HuH-7.5 (cell line): ENCODE measurements at regions not wholly inside any gene's neighbourhood (a gene's known extent, or its start where the extent isn't known, plus 50 kb on each side); places are given as distances from the start of the nearest gene placed in this dataset.

Experiments used
- DNase-seq: peaks from one replicate; pipeline ENCODE4 v3.0.0; 2011; ENCODE audit warnings: low spot score

DNA sequence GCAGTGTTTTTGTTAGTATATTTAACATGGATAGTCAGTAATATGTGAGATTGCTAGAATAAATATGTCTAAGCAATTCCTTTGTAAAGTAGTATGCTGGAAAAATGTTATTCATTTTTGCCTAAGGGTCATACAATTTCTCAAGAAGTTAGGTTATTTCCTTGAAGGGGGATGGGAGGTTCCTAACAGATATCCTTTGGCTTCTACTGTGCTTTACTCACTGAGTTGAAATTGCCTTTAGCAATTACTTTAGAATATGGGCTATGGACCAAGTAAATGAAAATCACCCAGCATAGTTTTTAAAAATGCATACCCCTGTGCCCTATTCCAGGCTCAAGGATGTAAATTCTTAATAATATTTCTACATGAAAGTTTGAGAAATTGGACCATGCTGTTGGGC, 1386.4 kb upstream of the SLC39A10 start:
- no peak for DNase-seq

DNA sequence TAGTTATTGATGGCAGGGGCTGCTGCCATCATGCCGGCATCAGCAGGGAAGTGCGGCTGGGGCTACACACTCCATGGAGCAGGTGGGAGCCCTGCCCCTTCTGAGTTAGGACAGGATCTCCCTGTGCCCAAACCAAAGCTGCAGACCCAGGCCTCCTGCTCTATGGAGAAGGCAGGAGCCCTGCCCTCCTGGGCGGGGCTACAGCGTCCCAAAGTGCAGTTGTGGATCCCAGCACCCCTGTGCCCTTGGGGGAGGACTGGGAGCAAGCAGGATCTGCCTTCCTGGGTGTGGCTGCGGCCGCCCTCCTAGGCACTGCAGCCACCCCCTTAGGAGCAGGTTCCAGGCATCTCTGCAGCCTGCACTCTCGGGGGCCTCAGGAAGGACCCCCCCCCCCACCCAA, 1392.4 kb upstream of the SLC39A10 start:
- no peak for DNase-seq

DNA sequence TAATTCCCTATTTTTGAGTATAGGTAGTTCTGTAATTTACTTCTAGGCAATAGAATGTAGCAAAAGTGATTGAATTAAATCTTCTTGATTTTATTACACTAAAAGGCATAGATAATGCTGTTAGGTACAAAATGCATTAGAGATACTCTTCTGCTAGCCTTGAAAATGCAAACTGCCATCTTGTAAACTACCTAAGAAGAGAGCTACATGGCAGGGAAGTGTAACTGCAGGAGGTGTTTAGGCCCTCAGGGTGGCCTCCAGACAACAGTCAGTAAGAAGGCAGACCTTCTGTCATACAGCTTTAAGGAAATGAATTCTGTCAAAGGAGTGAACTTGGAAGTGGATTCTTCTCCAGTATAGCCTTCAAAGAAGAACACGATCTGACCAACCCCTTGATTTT, 1396.8 kb upstream of the SLC39A10 start:
- DNase-seq: no peak

DNA sequence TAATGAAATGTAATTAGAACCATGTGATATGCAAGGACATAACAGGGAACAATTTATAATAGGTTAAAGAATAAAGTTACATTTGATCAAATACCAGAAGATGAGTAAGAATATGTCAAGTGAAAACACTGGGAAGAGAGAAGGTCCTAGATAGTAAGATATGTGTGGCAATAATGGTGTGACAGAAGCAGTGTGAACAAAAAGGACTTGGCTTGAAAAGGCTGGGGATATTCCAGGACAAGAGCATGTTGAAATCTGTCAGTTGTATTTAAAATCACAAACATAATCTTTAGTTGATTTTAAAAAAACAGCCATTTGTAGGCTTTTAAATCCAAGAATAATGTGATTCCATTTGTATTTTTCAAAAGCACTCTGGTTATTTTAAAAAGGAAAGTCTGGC, 1399.9 kb upstream of the SLC39A10 start:
- DNase-seq: no peak

DNA sequence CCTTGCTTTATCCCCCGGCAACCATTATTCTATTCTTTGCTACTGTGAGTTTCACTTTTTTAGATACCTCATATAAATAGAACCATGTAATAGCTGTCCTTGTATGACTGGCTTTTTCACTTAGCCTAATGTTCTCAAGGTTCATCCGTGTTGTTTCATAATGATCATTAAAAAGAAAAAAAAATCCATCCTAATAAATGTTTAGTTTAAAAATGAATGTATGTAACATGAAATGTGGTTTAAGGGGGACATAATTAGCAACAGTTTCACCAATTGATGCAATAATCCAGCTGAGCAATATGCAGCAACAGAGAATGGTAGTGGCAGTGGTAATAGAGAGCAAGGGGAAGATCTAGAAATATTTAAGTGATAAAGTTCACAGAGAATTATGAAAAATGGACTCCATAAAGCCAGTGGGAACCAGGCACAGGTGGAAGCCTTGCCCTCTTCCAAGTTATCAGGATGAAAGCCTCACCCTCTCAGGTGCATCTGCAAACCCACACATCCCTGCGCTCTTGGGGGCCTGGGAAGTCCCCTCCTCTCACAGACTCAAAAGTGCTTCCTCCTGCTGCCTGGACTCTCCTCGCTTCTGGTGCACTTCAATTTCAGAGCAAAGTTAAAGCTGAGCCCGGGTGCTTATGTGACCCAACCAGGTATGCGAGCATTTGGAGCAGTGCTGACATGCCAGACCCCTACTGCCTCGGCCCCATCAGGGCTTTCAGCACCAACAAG, 1403.3 kb upstream of the SLC39A10 start:
- no peak for DNase-seq

DNA sequence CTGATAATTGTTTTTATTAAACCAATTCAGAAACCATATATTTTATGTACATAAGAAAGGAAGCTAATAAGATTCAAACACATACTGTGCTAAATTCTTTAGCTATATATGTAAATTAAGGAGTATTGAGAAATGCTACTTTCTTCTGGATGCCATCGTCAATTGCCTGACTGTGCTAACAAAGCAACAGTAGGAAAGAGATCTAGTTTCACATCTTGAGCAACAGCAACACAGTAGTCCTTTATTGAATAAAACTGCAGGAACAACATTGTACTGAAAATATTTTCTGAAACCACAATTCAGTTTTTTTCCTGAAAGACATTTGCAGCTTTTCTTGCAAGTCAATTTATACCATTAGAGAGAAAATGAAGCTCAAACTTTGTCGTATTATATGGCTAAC, 1404.9 kb upstream of the SLC39A10 start:
- DNase-seq: no peak

DNA sequence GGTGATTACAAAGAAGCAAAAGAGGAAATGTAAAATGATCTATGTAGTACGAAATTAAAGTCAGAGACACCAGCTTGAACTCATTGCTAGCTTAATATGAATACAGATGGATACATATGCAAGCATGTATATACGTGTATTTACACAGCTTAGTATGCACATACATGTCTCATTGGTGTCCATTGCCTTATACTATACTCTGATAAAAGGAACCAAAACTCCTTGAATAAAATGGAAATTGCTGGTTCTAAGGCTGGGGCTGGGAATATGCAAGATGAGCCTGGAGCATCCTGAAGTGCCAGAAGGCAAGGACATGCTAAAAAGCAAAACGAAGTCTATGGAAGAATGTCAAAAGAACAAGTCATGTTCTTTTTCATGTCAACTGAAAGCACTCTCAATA, 1424.4 kb upstream of the SLC39A10 start:
- DNase-seq: no peak

DNA sequence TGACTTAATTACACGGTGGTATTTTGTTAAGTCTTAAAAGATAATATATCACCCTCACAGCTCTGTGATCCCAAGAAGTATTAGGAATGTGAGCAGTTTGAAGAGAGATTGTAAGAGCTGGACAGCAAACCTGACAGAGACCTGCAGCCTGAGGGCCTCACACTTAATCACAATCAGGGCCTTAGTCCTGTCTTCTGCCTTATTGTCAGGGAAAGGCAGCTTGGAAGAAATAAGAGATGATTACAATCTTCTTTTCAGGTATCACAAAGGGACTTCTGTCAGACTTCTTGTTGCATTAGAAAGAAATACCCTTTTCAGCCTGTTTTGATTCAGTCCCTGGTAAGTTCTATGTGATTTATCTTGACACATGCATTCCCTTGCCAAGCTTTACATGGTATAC, 1433.8 kb upstream of the SLC39A10 start:
- DNase-seq: no peak

DNA sequence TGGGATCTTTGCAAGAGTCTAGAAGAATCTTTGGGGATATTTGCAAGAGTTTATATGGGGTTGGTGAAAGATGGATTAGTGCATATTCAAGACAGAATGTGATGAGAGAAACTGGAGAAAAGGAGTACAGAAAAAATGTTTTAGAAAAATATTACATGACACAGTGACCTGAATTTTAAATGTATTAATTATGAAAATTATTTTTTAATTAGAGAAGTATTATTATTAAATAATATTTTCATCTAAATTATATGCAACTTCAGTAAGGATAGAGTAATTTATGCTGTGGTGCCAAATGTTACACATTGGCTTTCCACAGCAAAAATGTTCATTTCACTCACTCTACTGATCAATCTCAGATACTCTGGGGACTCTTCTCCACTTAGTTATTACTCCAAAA, 1442.8 kb upstream of the SLC39A10 start:
- no peak for DNase-seq

DNA sequence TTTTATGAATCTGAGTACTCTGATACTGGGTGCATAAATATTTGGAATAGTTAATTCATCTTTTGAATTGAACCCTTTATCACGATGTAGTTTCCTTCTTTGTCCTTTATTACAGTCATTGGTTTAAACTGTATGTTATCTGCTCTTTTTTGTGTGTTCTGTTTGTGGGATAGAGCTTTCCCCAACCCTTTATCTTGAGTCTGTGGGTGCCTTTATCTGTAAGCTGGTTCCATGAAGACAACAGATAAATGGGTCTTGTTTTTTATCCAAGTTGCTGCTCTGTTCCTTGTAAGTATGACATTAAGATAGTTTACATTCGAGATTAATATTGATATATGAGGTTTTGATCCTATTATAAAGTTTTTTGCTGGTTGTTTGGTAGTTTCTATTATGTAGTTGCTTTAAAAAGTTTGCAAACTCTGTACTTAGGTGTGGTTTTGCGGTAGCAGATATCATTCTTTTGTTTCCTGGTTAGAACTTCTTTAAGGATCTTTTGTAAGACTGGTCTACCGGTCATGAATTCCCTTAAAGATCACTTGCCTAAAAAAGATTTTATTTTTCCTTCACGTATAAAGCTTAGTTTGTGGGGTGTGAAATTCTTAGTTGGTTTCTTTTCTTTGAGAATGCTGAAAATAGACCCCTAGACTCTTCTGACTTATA, 1451.3 kb upstream of the SLC39A10 start:
- DNase-seq: no peak

DNA sequence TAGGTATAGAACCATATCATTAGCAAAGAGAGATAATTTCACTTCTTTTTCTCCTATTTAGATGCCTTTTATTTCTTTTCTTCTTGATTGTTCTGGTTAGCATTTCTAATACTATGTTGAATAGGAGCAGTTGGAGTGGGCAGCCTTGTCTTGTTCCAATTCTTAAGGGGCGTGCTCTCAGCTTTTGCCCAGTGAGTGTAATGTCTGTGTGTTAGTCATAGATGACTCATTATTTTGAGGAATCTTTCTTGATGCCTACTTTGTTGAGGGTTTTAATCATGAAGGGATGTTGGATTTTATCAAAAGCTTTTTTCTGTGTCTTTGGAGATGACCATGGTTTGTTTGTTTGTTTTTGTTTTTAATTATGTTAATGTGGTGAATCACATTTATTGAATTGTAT, 1453.1 kb upstream of the SLC39A10 start:
- no peak for DNase-seq

DNA sequence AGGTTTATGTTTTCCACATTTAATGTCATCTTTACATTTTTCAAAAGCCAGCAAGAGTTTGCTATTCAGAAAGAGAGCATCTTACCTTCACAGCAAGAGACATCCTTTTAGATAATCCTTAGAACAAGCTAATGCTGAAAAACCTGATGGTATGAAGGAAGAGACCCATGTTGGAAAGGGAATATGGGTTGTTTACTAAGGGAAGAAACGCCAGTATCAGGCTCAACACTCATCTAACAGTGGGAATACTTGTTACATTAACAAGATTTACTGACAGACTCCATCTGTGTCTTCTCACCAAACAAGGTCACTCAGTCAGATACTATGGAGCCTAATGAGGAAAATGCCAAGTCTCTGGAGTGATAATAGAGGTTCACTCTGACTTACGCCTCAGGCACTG, 1474.1 kb upstream of the SLC39A10 start:
- no peak for DNase-seq

DNA sequence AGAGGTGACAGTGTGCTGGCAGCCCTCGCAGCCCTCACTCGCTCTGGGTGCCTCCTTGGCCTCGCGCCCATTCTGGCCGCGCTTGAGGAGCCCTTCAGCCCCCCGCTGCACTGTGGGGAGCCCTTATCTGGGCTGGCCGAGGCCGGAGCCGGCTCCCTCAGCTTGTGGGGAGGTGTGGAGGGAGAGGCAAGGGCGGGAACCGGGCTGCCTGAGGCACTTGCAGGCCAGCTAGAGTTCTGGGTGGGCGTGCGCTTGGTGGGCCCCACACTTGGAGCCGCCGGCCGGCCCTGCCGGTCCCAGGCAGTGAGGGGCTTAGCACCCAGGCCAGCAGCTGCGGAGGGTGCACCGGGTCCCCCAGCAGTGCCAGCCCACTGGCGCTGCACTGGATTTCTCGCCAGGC, 1480.9 kb upstream of the SLC39A10 start:
- no peak for DNase-seq

DNA sequence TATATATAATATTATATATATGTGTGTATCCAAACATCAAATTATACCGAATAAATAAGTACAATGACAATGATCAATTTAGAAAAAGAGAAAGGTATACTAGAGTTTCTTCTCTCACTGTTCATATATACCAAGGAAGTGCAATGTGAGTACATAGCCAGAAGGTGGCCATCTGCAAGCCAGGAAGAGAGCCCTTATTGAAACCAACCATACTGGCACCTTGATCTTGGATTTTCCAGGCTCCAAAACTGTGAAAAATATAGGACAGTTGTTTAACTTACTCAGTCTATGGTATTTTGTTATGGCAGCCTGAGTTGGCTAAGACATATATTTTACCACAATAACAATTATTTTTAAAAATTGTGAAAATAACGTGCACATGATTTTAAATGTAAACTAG, 1490.2 kb upstream of the SLC39A10 start:
- no peak for DNase-seq

DNA sequence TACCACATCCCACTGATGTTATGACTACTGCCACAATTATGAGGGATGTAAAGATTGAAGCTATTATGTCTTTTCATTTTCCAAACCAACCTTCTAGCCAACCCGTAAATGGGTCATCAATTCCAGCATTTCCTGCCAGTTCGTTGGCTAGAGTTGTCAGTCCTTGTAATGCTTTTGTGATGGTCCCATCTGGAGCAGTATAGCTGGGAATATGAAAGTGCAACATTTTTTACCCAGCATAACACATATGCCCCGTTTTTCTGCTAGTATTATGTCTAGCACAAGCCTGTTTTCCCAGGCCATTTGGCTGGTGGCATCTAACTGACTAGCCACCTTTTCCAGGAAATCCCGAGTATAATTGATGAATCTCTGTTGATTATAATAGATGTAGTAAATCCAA, 1501.6 kb upstream of the SLC39A10 start:
- DNase-seq: no peak

DNA sequence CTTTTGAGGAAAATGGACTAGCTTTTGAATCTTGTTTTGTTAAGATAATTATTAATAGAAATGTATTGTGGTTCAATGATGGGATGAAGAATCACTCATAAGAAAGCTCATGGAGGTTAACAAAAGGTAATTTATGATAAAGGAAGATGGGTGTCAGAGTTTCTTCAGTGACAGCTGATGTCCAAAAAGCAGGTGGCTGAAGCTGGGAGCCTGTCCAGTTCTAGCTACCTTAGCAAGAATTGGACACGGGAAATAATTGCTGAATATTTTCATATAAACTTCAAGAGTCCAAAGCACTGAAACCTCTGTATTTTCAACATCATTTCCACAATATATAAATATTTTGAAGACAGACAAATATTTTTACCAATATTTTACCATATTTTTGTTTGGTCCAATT, 1505.8 kb upstream of the SLC39A10 start:
- no peak for DNase-seq

DNA sequence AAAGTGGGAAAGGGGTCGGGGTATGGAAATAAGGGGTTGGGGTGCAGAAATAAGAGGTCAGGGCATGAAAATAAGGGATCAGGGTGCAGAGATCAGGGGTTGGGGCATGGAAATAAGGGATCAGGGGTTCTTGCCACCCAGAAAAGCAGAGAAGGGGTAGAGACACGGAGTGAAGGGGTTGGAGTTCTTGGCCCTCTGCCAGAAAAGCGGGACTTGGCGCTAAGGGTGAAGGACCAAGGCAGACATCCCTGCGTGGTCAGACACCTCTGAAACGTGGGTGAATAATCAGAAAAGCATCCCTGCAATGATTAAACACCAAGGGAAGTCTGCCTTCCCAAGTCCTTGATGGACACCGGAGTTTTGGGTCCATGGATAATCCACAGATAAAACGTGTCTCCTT, 1521.6 kb upstream of the SLC39A10 start:
- no peak for DNase-seq

DNA sequence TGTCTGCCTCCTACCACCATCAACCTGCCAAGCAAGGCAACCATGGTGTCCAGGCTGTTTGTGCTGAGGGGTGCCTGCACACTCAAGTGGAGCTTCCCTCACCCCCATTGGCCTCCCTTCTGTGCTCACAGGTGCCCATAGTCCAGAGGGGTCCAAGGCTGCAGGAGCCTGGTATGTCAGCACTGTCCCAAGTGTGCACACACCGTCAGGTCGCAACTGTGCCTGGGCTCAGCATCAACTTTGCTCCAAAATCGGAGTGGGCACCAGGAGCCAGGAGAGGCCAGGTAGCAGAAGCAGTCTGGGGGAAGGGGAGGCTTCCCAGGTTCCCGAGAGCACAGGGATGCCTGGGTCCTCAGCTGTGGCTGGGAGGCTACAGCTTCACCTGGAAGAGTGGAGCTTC, 1528.2 kb upstream of the SLC39A10 start:
- no peak for DNase-seq

DNA sequence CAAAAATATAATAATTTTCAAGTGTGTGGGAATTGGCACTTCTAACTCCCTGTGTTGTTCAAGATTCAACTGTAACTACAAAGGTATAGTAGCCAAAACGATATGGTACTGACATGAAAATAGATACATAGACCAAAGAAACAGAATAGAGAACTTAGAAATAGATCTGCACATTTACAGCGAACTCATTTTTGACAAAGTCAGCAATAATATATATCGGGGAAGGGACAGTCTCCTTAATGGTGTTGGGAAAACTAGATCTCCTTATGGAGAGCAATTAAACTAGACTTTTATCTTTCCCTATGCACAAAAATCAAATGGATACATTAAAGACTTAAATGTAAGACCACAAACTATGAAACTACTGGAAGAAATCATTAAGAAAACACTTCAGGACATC, 1530.6 kb upstream of the SLC39A10 start:
- no peak for DNase-seq

DNA sequence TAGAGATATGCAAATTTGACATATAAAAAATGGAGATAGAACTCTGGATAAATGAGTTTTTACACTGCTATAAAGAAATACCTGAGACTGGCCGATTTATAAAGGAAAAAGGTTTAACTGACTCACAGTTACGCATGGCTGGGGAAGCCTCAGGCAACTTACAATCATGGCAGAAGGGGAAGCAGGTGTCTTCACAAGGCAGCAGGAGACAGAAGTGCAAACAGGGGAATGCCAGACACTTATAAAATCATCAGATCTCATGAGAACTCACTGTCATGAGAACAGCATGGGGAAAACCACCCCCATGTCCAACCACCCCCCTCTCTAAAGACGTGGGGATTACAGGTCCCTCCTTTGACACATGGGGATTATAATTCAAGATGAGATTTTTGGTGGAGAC, 1540.2 kb upstream of the SLC39A10 start:
- DNase-seq: no peak

DNA sequence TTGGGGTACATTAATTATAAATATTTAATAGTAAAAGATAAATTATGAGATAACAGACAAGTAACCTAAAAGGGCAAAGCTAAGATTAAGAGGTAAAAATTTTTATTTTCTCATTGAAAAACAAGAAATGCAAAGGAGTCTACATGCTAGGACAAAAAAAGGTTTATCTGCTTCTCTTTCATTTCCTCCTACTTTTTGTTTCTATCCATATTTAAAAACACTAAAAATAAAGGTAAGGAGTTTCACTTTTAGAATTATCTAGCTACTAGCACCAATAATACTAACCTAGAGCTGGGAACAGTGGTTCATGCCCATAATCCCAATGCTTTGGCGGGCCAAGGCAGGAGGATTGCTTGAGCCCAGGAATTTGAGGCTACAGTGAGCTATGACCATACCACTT, 1551.7 kb upstream of the SLC39A10 start:
- DNase-seq: no peak

DNA sequence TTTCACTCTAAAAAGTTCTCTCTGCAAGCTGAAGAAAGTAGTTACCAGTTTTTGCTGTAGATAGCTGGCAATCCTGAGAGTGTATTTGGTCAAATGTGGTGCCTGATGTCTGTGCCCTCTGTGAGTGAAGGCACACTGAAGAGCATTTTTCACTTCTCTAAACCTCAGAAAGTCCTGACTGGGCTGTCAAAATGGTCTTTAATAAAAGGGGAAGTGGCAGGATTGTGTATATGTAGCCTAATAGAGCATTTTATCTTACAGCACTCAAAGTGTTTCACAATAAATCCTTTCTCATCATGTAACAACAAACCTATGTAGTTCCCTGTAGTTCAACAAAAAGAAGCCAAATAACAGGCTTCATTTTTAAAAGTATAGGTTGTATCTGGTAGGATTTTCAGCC, 1552.3 kb upstream of the SLC39A10 start:
- no peak for DNase-seq

DNA sequence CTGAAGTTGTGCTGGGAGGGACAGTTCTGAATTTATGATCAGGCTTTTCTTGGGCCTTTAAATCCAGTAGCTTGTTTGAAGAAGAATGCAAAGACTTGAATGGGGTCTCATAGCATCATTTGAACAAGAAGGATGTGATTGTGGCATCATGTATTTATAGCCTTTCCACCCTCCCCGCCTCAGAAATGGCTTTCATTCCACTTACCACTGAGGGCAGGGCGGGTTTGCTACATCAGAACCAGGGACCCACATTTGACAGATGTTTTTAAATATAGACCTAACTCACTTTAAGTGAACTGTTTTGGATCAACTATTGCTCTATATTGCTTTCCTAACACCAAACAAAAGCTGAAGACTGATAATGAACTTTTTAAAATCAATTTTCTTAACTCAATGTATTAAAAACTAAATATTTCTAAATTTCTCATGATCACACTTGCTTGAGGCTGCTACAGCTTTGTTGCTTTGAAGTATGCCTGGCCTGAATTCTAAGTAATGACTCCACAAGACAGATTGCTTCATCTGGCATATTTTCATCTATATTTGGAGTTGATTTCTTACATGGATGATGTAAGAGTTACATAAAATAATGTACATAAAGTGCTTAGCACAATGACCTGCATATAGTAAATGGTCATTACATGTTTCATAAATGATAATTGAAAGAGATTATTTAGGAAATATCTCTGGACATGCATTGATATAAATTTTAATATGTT, 1552.9 kb upstream of the SLC39A10 start:
- DNase-seq: no peak

DNA sequence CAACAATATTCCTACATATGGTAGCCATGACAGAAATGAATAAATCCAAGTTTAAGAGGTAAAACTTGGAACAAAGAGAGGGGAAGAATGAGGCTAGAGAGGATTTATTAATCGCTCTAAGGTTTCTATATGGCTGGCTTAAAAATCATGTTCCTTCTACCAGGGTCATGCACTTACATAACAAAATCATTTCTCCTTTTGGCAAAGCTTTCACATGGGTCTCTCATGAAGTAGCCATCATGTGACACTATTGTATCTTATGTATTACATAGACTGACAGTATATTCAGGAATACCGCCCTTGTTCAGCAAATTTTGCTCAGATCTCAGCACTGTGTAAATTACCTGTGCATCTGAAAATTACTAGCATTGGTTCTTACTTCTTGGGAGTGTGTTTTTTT, 1554.5 kb upstream of the SLC39A10 start:
- DNase-seq: no peak
